ENCODE measurements at regions not wholly inside any gene's neighbourhood (a gene's known extent, or its start where the extent isn't known, plus 50 kb on each side); places are given as distances from the start of the nearest gene placed in this dataset.

GRCh38 chr4:106551724-106552123, 183.1 kb upstream of the GIMD1 start:
- TF ChIP-seq CTCF (IDR thresholded peaks at IDR 0.05): no peak
- TF ChIP-seq EZH2 (IDR thresholded peaks at IDR 0.05; ENCODE audit: borderline replicate concordance, insufficient read depth, low read depth, low read length, poor library complexity, severe bottlenecking): no peak

Measured in B cell (primary cell).